Upper lobe of left lung (tissue), 4 donors: ENCODE measurements at regions not wholly inside any gene's neighbourhood (a gene's known extent, or its start where the extent isn't known, plus 50 kb on each side); places are given as distances from the start of the nearest gene placed in this dataset.

Experiments used
- CTCF ChIP-seq, 6 experiments: fragments of 450-650 bp in 4 of 6; fragments of 200-600 bp in 2 of 6; sonication (generic) in 2 of 6; IDR thresholded peaks; one replicate each; pipeline ENCODE4 v1.5.1; 2016 to 2019; ENCODE audit warnings: antibody characterized with exemption in 6 of 6
- EP300 ChIP-seq, 4 donors: sonication (generic); formaldehyde crosslinking; IDR thresholded peaks; one replicate each; pipeline ENCODE4 v1.5.1; 2017; ENCODE audit warnings: antibody characterized with exemption in 4 of 4, control low read depth in 2 of 4
- POLR2A ChIP-seq, 4 donors: fragments of 450-650 bp; IDR thresholded peaks; one replicate each; pipeline ENCODE4 v1.5.1; 2016 to 2017; ENCODE audit warnings: antibody characterized with exemption in 4 of 4, mild to moderate bottlenecking in 2 of 4
- POLR2AphosphoS5 ChIP-seq, 2 donors: sonication (generic); formaldehyde crosslinking; IDR thresholded peaks; one replicate each; pipeline ENCODE4 v1.5.1; 2017; ENCODE audit warnings: antibody characterized with exemption in 2 of 2

- TF ChIP-seq EP300 (IDR thresholded peaks at IDR 0.05) (no peak), CTCF (IDR thresholded peaks at IDR 0.05) (no peak), POLR2A (IDR thresholded peaks at IDR 0.05) (no peak), POLR2AphosphoS5 (IDR thresholded peaks at IDR 0.05) (no peak)
These were observed 1564.2 kb upstream of the MIR17HG start for GRCh38 chr13:89783221-89783755.
